Endothelial cell of umbilical vein (primary cell): ENCODE measurements at regions not wholly inside any gene's neighbourhood (a gene's known extent, or its start where the extent isn't known, plus 50 kb on each side); places are given as distances from the start of the nearest gene placed in this dataset.

Experiments
- EZH2 ChIP-seq: IDR thresholded peaks from 2 replicates; pipeline ENCODE4 v1.6.1; 2012; ENCODE audit warnings: borderline replicate concordance, low read depth, mild to moderate bottlenecking, moderate library complexity, low read length, inconsistent platforms; ENCODE audit not compliant: severe bottlenecking
- POLR2A ChIP-seq: IDR thresholded peaks from 2 replicates; pipeline ENCODE4 v1.6.1; 2012; ENCODE audit warnings: low read depth, mild to moderate bottlenecking, control low read depth, low read length
- POLR2AphosphoS5 ChIP-seq: IDR thresholded peaks from 2 replicates; pipeline ENCODE4 v1.6.1; 2012; ENCODE audit warnings: low read depth, mild to moderate bottlenecking, control low read depth, low read length, moderate library complexity; ENCODE audit not compliant: insufficient read depth
- TF ChIP-seq, protein P1 (sequence below), 2 donors: IDR thresholded peaks; 1 replicate in 1 of 2; 2 replicates in 1 of 2; pipeline ENCODE4 v1.5.1; 2011; ENCODE audit warnings: low read length in 2 of 2, mild to moderate bottlenecking in 2 of 2, moderate library complexity in 2 of 2, control low read depth in 1 of 2, inconsistent platforms in 1 of 2, low read depth in 1 of 2; ENCODE audit not compliant: insufficient read depth in 1 of 2; ENCODE audit errors: extremely low read depth in 1 of 2

- TF ChIP-seq, protein P1, sequence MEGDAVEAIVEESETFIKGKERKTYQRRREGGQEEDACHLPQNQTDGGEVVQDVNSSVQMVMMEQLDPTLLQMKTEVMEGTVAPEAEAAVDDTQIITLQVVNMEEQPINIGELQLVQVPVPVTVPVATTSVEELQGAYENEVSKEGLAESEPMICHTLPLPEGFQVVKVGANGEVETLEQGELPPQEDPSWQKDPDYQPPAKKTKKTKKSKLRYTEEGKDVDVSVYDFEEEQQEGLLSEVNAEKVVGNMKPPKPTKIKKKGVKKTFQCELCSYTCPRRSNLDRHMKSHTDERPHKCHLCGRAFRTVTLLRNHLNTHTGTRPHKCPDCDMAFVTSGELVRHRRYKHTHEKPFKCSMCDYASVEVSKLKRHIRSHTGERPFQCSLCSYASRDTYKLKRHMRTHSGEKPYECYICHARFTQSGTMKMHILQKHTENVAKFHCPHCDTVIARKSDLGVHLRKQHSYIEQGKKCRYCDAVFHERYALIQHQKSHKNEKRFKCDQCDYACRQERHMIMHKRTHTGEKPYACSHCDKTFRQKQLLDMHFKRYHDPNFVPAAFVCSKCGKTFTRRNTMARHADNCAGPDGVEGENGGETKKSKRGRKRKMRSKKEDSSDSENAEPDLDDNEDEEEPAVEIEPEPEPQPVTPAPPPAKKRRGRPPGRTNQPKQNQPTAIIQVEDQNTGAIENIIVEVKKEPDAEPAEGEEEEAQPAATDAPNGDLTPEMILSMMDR (IDR thresholded peaks at IDR 0.05; ENCODE audit: extremely low read depth in 1 of 2, insufficient read depth in 1 of 2, low read depth in 1 of 2, low read length in 2 of 2): no peak
- TF ChIP-seq POLR2A: no peak
- TF ChIP-seq EZH2: no peak
- TF ChIP-seq POLR2AphosphoS5: no peak
Measured at GRCh38 chr4:164023214-164023613, 528.7 kb downstream of the TMA16 start.
